OCI-LY7 (cell line): ENCODE measurements at regions not wholly inside any gene's neighbourhood (a gene's known extent, or its start where the extent isn't known, plus 50 kb on each side); places are given as distances from the start of the nearest gene placed in this dataset.

ENCODE experiments used
- BruUV-seq: library from RNA; stranded (reverse); fragments of 400-500 nt; replicated peaks from 2 replicates; lab custom pipeline; 2021; lab: Mats Ljungman, UMichigan
- CTCF ChIA-PET: fragments of 300-600 bp; sonication (Branson Sonifier 250); formaldehyde crosslinking; loops from one replicate; lab custom pipeline; 2022; ENCODE audit warnings: antibody characterized with exemption; ENCODE audit not compliant: unreplicated experiment; lab: Charles Lee
- POLR2A ChIA-PET: fragments of 300-600 bp; sonication (Branson Sonifier 250); formaldehyde crosslinking; loops from one replicate; lab custom pipeline; 2022; ENCODE audit warnings: antibody characterized with exemption; lab: Charles Lee
- DNase-seq: peaks from one replicate; pipeline ENCODE4 v3.0.0-alpha.2; 2015; ENCODE audit warnings: low spot score
- H2AFZ ChIP-seq: fragments of 200-600 bp; sonication (generic), shearing (Covaris generic); 2 replicates; pipeline ENCODE4 v1.6.1; 2014; ENCODE audit warnings: mild to moderate bottlenecking, antibody characterized with exemption, low read length, moderate library complexity
- H3K27ac ChIP-seq: fragments of 200-600 bp; sonication (generic); 2 replicates; pipeline ENCODE4 v1.5.1; 2014; ENCODE audit warnings: mixed run types, low read depth, mild to moderate bottlenecking, moderate library complexity, low read length, inconsistent platforms; ENCODE audit not compliant: poor library complexity, severe bottlenecking
- H3K36me3 ChIP-seq: fragments of 200-600 bp; sonication (generic); 2 replicates; pipeline ENCODE4 v1.6.1; 2014; ENCODE audit warnings: mild to moderate bottlenecking, antibody characterized with exemption, low read length, moderate library complexity, mixed read lengths; ENCODE audit not compliant: insufficient read depth
- H3K4me1 ChIP-seq: fragments of 200-600 bp; sonication (generic); 2 replicates; pipeline ENCODE4 v1.5.1; 2014; ENCODE audit warnings: mild to moderate bottlenecking, low read length; ENCODE audit not compliant: insufficient read depth, poor library complexity, severe bottlenecking
- H3K4me2 ChIP-seq: fragments of 200-600 bp; sonication (generic); 2 replicates; pipeline ENCODE4 v1.6.1; 2014; ENCODE audit warnings: mild to moderate bottlenecking, low read length
- H3K4me3 ChIP-seq: fragments of 200-600 bp; sonication (generic); 2 replicates; pipeline ENCODE4 v1.5.1; 2014; ENCODE audit warnings: mild to moderate bottlenecking, low read depth, low read length; ENCODE audit not compliant: poor library complexity, severe bottlenecking
- H3K79me2 ChIP-seq: fragments of 200-600 bp; sonication (generic); 2 replicates; pipeline ENCODE4 v1.6.1; 2016; ENCODE audit warnings: low read depth, mild to moderate bottlenecking, low read length, moderate library complexity, mixed read lengths; ENCODE audit not compliant: insufficient read depth
- H3K9me2 ChIP-seq: fragments of 200-600 bp; sonication (generic); 2 replicates; pipeline ENCODE4 v1.6.1; 2016; ENCODE audit warnings: mild to moderate bottlenecking, low read length, mixed read lengths; ENCODE audit not compliant: insufficient read depth
- H3K9me3 ChIP-seq: fragments of 200-600 bp; sonication (generic); 2 replicates; pipeline ENCODE4 v1.6.1; 2014; ENCODE audit warnings: mild to moderate bottlenecking, mixed run types, low read length, mixed read lengths
- H4K20me1 ChIP-seq: fragments of 200-600 bp; sonication (generic); 2 replicates; pipeline ENCODE4 v1.6.1; 2014; ENCODE audit warnings: mild to moderate bottlenecking, antibody characterized with exemption, low read length, moderate library complexity, mixed read lengths; ENCODE audit not compliant: insufficient read depth
- EZH2phosphoT487 ChIP-seq: fragments of 200-600 bp; sonication (generic); IDR thresholded peaks from 2 replicates; pipeline ENCODE4 v1.6.1; 2018; ENCODE audit warnings: low read depth, borderline replicate concordance, mild to moderate bottlenecking, mixed run types, antibody characterized with exemption, low read length, moderate library complexity, mixed read lengths
- intact Hi-C: fragments of 100-400 bp; cut with micrococcal nuclease; formaldehyde crosslinking; loops from one replicate; pipeline ENCODE4 v1.10.0; 2022; ENCODE audit not compliant: unreplicated experiment
- TF ChIP-seq, protein P1 (sequence below): fragments of 200-600 bp; sonication (generic); conservative IDR thresholded peaks from 2 replicates; pipeline ENCODE4 v1.5.1; 2014; ENCODE audit warnings: mild to moderate bottlenecking, antibody characterized with exemption, low read length, moderate library complexity, mixed read lengths

DNA sequence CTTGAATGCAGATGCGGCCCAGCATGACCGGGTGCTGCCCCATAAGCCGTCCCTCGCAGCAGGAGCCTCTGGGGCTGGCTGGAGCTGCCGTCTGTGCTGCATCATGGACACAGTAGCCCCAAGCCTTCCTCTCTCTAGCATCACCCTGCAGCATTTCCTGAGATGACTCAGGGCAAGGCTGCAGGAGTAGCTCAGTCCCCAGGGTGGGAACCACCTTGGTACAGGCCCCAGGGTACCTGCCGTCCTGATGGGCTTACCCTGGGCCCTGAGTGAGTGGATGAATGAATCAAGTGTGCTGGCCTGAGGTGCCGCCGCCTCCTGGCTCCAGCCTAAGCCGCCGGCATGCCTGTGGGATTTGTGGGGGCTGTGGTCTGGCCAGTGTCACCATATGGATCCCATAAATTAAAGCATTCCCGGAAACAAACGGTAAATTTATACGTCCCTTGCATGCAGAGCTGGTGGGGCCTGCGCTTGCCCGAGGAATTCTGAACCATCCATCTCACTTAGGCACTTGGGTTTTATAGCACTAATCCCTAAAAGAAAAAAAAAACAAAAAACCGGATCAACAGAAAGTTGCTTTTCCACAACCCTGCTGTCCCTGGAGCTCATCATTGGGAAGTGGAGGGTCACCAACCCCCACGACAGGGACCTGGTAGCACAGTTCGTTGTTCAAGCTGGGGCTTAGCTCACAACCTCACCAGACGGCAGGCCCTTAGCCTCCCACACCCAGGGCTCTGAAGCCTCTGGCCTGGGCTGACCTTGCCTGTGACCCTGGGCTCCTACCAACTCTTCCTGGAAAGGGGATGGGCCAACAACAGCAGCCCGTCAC, 242.6 kb upstream of the CIBAR2 start:
- Histone ChIP-seq H4K20me1 (no peaks in the 10 kb centered on the region), H3K4me2 (no peak overlapping the region), H3K9me3 (no peaks in the 10 kb centered on the region), H3K79me2 (no peaks in the 10 kb centered on the region), H3K4me3 (no peak overlapping the region), H3K9me2 (no peaks in the 10 kb centered on the region), H3K4me1 (peaks cover under 1% of the 10 kb centered on the region), H2AFZ (no peak overlapping the region), H3K36me3 (no peaks in the 10 kb centered on the region), H3K27ac (no peak overlapping the region)
- no peak for DNase-seq
- POLR2A ChIA-PET, result interaction anchor here (0.6 to 0.7 kb wide), 3 partner anchors 85 to 468 kb away, joined by 3 read pairs; no protein-coding TSS in a partner anchor
- BruUV-seq, result no TSS peak
- CTCF ChIA-PET, result interaction anchor here (0.6 kb wide), 1 partner anchor 46 kb away, joined by 3 read pairs; no protein-coding TSS in a partner anchor
- TF ChIP-seq, protein P1, sequence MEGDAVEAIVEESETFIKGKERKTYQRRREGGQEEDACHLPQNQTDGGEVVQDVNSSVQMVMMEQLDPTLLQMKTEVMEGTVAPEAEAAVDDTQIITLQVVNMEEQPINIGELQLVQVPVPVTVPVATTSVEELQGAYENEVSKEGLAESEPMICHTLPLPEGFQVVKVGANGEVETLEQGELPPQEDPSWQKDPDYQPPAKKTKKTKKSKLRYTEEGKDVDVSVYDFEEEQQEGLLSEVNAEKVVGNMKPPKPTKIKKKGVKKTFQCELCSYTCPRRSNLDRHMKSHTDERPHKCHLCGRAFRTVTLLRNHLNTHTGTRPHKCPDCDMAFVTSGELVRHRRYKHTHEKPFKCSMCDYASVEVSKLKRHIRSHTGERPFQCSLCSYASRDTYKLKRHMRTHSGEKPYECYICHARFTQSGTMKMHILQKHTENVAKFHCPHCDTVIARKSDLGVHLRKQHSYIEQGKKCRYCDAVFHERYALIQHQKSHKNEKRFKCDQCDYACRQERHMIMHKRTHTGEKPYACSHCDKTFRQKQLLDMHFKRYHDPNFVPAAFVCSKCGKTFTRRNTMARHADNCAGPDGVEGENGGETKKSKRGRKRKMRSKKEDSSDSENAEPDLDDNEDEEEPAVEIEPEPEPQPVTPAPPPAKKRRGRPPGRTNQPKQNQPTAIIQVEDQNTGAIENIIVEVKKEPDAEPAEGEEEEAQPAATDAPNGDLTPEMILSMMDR, result no peak
- no peak for TF ChIP-seq EZH2phosphoT487
- intact Hi-C loops, result no loop called here

DNA sequence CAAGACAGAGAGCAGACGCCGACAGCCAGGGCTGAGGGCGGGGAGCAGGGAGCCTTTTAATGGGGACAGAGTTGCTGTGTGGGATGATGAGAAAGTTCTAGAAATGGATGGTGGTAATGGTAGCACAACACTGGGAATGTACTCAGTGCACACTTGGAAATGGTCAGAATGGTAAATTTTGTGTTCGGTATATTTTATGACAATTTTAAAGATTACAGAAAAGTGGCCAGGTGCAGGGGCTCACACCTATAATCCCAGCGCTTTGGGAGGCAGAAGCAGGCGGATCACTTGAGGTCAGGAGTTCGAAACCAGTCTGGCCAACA, 243.2 kb upstream of the CIBAR2 start:
- H3K36me3 ChIP-seq, result no peaks in the 10 kb centered on the region
- H3K4me1 ChIP-seq, result peaks cover 6% of the 10 kb centered on the region
- H3K27ac ChIP-seq, result no peak overlapping the region
- H2AFZ ChIP-seq, result no peak overlapping the region
- no peaks in the 10 kb centered on the region for H3K9me2 ChIP-seq
- H3K4me3 ChIP-seq, result no peak overlapping the region
- no peaks in the 10 kb centered on the region for H3K9me3 ChIP-seq
- BruUV-seq, result no TSS peak
- no peaks in the 10 kb centered on the region for H3K79me2 ChIP-seq
- DNase-seq, result no peak
- ChIA-PET CTCF (interaction anchor here (0.5 to 0.6 kb wide), 2 partner anchors 46 to 59 kb away, joined by 3 read pairs; no protein-coding TSS in a partner anchor), POLR2A (interaction anchor here (0.6 to 0.7 kb wide), 2 partner anchors 85 to 164 kb away, joined by 3 read pairs; no protein-coding TSS in a partner anchor)
- intact Hi-C loops, result no loop called here
- no peak for TF ChIP-seq EZH2phosphoT487
- TF ChIP-seq, protein P1, result no peak
- no peak overlapping the region for H3K4me2 ChIP-seq
- no peaks in the 10 kb centered on the region for H4K20me1 ChIP-seq

DNA sequence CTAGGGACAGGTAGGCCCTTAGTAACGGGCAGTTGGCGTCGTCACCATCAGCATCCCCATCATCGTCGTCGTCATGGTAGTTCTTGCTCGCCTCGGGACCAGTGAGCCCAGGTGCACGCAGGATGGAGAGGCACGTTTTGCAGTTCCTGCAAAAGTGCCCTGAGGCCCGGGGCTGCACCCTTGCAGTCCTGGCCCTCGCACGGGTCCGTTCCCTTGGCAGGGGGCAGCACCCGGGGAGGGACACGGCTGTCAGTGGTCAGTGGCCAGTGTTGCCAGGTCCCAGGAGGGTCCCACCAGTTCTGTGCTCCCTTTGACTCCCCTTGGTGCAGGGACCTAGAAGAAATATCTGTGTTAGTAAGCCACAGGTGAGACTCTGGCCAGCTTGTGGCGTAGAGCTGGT, 243.9 kb upstream of the CIBAR2 start:
- Histone ChIP-seq H3K4me3 (no peak overlapping the region), H3K4me1 (peaks cover 12% of the 10 kb centered on the region), H2AFZ (no peak overlapping the region), H4K20me1 (no peaks in the 10 kb centered on the region), H3K9me3 (no peaks in the 10 kb centered on the region), H3K36me3 (no peaks in the 10 kb centered on the region), H3K9me2 (no peaks in the 10 kb centered on the region), H3K79me2 (no peaks in the 10 kb centered on the region), H3K27ac (no peak overlapping the region), H3K4me2 (no peak overlapping the region)
- TF ChIP-seq, protein P1, result no peak
- TF ChIP-seq EZH2phosphoT487, result no peak
- intact Hi-C loops, result no loop called here
- CTCF ChIA-PET, result interaction anchor here (0.5 kb wide), 1 partner anchor 60 kb away, joined by 3 read pairs; no protein-coding TSS in a partner anchor
- DNase-seq, result no peak
- POLR2A ChIA-PET, result no interaction called here
- no TSS peak for BruUV-seq
